HL-60 (cell line): ENCODE measurements at regions not wholly inside any gene's neighbourhood (a gene's known extent, or its start where the extent isn't known, plus 50 kb on each side); places are given as distances from the start of the nearest gene placed in this dataset.
"Not testable (repeated sequence)": the region's sequence is repeated elsewhere in the genome, so short reads cannot be mapped to it uniquely, and the experiment has no call there.

ENCODE experiments used
- DNase-seq, 2 experiments: peaks; one replicate each; pipeline ENCODE4 v3.0.0-alpha.2; 2010 to 2020; ENCODE audit warnings: low read depth in 1 of 2, low spot score in 1 of 2
- H3K27ac ChIP-seq: fragments of 250-450 bp; sonication (Bioruptor Pico); replicated peaks from 2 replicates; pipeline ENCODE4 v1.5.1; 2020; ENCODE audit warnings: mild to moderate bottlenecking, moderate library complexity
- H3K27me3 ChIP-seq: fragments of 250-450 bp; sonication (Bioruptor Pico); 2 replicates; pipeline ENCODE4 v1.5.1; 2021; ENCODE audit warnings: mild to moderate bottlenecking, moderate library complexity; ENCODE audit not compliant: insufficient read depth, poor library complexity, severe bottlenecking
- H3K4me3 ChIP-seq: replicated peaks from 2 replicates; pipeline ENCODE4 v1.5.1; 2011; ENCODE audit warnings: mild to moderate bottlenecking, control low read depth, low read length; ENCODE audit not compliant: insufficient read depth
- GABPA ChIP-seq: IDR thresholded peaks from 2 replicates; pipeline ENCODE4 v1.6.1; 2012; ENCODE audit warnings: low read depth
- POLR2AphosphoS5 ChIP-seq: IDR thresholded peaks from 2 replicates; pipeline ENCODE4 v1.6.1; 2012; ENCODE audit warnings: low read depth
- REST ChIP-seq: IDR thresholded peaks from 2 replicates; pipeline ENCODE4 v1.6.1; 2012; ENCODE audit warnings: low read depth; ENCODE audit not compliant: insufficient replicate concordance
- SPI1 ChIP-seq: IDR thresholded peaks from 2 replicates; pipeline ENCODE4 v1.6.1; 2012; ENCODE audit warnings: low read depth, mild to moderate bottlenecking, borderline replicate concordance
- TF ChIP-seq, protein P1 (sequence below): IDR thresholded peaks from one replicate; pipeline ENCODE4 v1.5.1; 2011; ENCODE audit warnings: low read length, control low read depth, inconsistent platforms; ENCODE audit not compliant: insufficient read depth

GRCh38 chr12:53870117-53870516 is 68.5 kb upstream of the HOXC13 start:
- DNase-seq = no peak
- TF ChIP-seq, protein P1, sequence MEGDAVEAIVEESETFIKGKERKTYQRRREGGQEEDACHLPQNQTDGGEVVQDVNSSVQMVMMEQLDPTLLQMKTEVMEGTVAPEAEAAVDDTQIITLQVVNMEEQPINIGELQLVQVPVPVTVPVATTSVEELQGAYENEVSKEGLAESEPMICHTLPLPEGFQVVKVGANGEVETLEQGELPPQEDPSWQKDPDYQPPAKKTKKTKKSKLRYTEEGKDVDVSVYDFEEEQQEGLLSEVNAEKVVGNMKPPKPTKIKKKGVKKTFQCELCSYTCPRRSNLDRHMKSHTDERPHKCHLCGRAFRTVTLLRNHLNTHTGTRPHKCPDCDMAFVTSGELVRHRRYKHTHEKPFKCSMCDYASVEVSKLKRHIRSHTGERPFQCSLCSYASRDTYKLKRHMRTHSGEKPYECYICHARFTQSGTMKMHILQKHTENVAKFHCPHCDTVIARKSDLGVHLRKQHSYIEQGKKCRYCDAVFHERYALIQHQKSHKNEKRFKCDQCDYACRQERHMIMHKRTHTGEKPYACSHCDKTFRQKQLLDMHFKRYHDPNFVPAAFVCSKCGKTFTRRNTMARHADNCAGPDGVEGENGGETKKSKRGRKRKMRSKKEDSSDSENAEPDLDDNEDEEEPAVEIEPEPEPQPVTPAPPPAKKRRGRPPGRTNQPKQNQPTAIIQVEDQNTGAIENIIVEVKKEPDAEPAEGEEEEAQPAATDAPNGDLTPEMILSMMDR = no peak
- TF ChIP-seq GABPA (no peak), POLR2AphosphoS5 (no peak), REST (no peak), SPI1 (no peak)
- no peak overlapping the region for H3K4me3 ChIP-seq
- peaks cover 24% of the 10 kb centered on the region for H3K27me3 ChIP-seq
- H3K27ac ChIP-seq = no peak overlapping the region

DNA sequence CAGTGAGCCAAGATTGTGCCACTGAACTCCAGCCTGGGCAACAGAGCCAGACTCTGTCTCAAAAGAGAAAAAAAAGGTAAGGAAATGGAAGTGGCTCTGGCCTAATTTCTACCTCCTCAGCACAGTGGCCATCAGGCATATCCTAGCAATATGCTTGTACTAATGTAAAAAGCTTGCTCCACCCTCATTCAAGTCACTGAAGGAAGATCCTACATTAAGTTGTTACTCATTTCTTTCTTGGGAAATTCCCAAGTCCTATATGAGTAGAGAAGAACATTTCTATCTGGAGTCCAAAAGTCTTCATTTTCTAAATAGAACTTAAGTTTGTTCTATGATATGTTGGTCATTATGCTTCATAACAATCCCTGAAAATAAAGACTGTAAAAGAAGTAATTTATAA is 67.3 kb upstream of the HOXC13 start:
- DNase-seq = no peak
- Histone ChIP-seq H3K4me3 (no peak overlapping the region), H3K27ac (no peak overlapping the region), H3K27me3 (peaks cover 12% of the 10 kb centered on the region)
- TF ChIP-seq GABPA = no peak
- TF ChIP-seq POLR2AphosphoS5 = no peak
- no peak for TF ChIP-seq REST
- TF ChIP-seq, protein P1 = no peak

- TF ChIP-seq GABPA (no peak), REST (no peak), POLR2AphosphoS5 (no peak), SPI1 (no peak)
- TF ChIP-seq, protein P1 = no peak
- Histone ChIP-seq H3K27ac (no peak overlapping the region), H3K4me3 (no peak overlapping the region), H3K27me3 (peaks cover 12% of the 10 kb centered on the region)
- DNase-seq = no peak
Observed at GRCh38 chr12:53872367-53872766, 66.3 kb upstream of the HOXC13 start.

DNA sequence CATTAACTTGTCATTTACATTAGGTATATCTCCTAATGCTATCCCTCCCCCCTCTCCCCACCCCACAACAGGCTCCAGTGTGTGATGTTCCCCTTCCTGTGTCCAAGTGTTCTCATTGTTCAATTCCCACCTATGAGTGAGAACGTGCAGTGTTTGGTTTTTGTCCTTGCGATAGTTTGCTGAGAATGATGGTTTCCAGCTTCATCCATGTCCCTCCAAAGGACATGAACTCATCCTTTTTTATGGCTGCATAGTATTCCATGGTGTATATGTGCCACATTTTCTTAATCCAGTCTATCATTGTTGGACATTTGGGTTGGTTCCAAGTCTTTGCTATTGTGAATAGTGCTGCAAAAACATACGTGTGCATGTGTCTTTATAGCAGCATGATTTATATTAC is 60.7 kb upstream of the HOXC13 start:
- H3K27me3 ChIP-seq, H3K27ac ChIP-seq, H3K4me3 ChIP-seq, DNase-seq: not testable (repeated sequence)
